Bone marrow (tissue), 2 donors: ENCODE measurements at regions not wholly inside any gene's neighbourhood (a gene's known extent, or its start where the extent isn't known, plus 50 kb on each side); places are given as distances from the start of the nearest gene placed in this dataset.

Source experiments
- DNase-seq, 2 donors: peaks; one replicate each; lab custom pipeline; 2025; lab: John Stamatoyannopoulos, UW

- no peak for DNase-seq
Observed at GRCh38 chr1:88219521-88219920, 464.6 kb upstream of the PKN2 start.

- no peak for DNase-seq
Observed at GRCh38 chr1:88221411-88221810, 462.7 kb upstream of the PKN2 start.

GRCh38 chr1:88224906-88225305 lies 459.2 kb upstream of the PKN2 start:
- DNase-seq = no peak

- DNase-seq = no peak
Observed at GRCh38 chr1:88228114-88228513, 456.0 kb upstream of the PKN2 start.

- DNase-seq = no peak
Observed at GRCh38 chr1:88230126-88230525, 453.9 kb upstream of the PKN2 start.

GRCh38 chr1:88237058-88237457 lies 447.0 kb upstream of the PKN2 start:
- no peak for DNase-seq

GRCh38 chr1:88239205-88239604 lies 444.9 kb upstream of the PKN2 start:
- DNase-seq = no peak

- no peak for DNase-seq
Observed at GRCh38 chr1:88247666-88248065, 436.4 kb upstream of the PKN2 start.

- no peak for DNase-seq
Observed at GRCh38 chr1:88250915-88251314, 433.2 kb upstream of the PKN2 start.

GRCh38 chr1:88252745-88253144 lies 431.3 kb upstream of the PKN2 start:
- no peak for DNase-seq

- no peak for DNase-seq
Observed at GRCh38 chr1:88265606-88266005, 418.5 kb upstream of the PKN2 start.

GRCh38 chr1:88266051-88266450 lies 418.0 kb upstream of the PKN2 start:
- no peak for DNase-seq

- no peak for DNase-seq
Observed at GRCh38 chr1:88272216-88272615, 411.9 kb upstream of the PKN2 start.

- no peak for DNase-seq
Observed at GRCh38 chr1:88274431-88274830, 409.6 kb upstream of the PKN2 start.

GRCh38 chr1:88275259-88275862 lies 408.7 kb upstream of the PKN2 start:
- no peak for DNase-seq

- DNase-seq = no peak
Observed at GRCh38 chr1:88276163-88276562, 407.9 kb upstream of the PKN2 start.

GRCh38 chr1:88284066-88284465 lies 400.0 kb upstream of the PKN2 start:
- DNase-seq = no peak

GRCh38 chr1:88284666-88285366 lies 399.3 kb upstream of the PKN2 start:
- no peak for DNase-seq

- no peak for DNase-seq
Observed at GRCh38 chr1:88286716-88287115, 397.4 kb upstream of the PKN2 start.

GRCh38 chr1:88288571-88288970 lies 395.5 kb upstream of the PKN2 start:
- no peak for DNase-seq

GRCh38 chr1:88289401-88290102 lies 394.5 kb upstream of the PKN2 start:
- no peak for DNase-seq

- no peak for DNase-seq
Observed at GRCh38 chr1:88291611-88292354, 392.3 kb upstream of the PKN2 start.
